Stimulated activated CD8-positive, alpha-beta memory T cell treated with anti-CD3 and anti-CD28 coated beads, Interleukin-12 subunit alpha, Interleukin-12 subunit beta, amount 100 ng/mL, for 1 hour (primary cell): ENCODE measurements at regions not wholly inside any gene's neighbourhood (a gene's known extent, or its start where the extent isn't known, plus 50 kb on each side); places are given as distances from the start of the nearest gene placed in this dataset.
"Not testable (repeated sequence)": the region's sequence is repeated elsewhere in the genome, so short reads cannot be mapped to it uniquely, and the experiment has no call there.

Source experiments
- DNase-seq: peaks from one replicate; pipeline ENCODE4 v3.0.0-alpha.2; 2020; ENCODE audit warnings: low read depth

DNA sequence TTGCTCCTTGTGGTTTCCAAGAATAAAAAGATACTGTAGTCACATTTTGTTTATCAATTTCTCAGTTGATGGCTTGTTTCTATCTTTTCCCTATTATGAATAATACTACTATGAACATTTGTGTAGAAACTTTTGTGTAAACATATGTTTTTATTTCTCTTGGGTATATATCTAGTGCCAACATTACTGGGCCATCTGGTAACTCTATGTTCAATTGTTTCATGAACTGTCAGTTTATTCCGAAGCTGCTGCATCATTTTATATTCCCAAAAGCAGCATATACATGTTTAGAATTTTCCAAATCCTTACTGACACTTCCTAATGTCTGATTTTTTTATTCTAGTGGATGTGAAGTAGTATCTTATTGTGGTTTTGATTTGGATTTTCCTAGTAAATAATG, 737.6 kb upstream of the TMEFF2 start:
- DNase-seq: no peak

DNA sequence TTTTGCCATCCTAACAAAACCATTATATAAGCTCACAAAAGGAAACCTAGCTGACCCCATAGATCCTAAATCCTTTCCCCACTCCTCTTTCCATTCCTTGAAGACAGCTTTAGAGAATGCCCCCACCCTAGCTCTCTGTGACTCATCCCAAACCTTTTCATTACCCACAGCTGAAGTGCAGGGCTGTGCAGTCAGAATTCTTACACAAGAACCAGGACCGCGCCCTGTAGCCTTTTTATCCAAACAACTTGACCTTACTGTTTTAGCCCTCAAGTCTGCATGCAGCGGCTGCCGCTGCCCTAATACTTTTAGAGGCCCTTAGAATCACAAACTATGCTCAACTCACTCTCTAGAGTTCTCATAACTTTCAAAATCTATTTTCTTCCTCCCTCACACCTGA, 726.9 kb upstream of the TMEFF2 start:
- not testable (repeated sequence) for DNase-seq

DNA sequence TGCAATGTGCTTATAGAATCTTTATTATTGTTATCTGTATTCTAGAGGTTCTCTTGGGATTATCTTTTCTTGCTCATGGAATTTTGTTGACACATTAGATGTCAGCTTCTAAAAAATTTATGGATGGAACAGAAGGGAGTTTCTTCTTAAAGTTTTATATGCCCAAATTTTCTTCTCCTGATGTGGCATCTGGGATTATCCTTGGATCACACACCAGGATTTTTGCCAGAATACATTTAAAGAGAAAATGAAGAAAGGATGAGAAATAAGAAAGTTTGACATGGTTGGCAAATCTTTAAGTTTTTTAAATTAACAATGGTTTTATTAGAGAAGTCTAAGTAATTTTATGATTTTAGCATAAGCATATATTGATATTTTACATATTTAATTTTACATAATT, 706.7 kb upstream of the TMEFF2 start:
- no peak for DNase-seq

DNA sequence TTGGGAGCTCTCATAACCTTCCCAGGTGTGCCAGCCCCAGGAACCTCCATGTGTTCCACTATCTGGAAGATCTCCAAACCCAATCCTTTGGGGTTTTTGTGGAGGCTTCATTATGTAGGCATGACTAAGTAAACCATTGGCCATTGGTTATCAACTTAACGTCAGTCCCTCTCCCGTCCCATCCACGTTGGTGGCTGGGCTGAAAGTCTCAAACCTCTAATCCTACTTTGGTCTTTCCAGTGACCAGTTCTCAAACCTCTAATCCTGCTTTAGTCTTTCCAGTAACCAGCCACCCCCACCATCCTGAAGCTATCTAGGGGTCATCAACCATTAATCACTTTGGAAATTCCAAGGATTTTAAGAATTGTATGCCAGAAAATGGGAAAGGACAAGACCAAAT, 704.7 kb upstream of the TMEFF2 start:
- DNase-seq: no peak

DNA sequence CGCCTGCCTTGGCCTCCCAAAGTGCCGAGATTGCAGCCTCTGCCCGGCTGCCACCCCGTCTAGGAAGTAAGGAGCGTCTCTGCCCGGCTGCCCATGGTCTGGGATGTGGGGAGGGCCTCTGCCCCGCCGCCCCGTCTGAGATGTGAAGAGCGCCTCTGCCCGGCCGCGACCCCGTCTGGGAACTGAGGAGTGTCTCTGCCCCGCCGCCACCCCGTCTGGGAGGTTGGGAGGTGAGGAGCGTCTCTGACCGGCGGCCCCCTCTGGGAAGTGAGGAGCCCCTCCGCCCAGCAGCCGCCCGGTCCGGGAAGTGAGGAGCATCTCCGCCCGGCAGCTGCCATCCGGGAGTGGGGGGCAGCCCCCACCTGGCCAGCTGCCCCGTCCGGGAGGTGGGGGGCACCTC, 699.2 kb upstream of the TMEFF2 start:
- DNase-seq: not testable (repeated sequence)

DNA sequence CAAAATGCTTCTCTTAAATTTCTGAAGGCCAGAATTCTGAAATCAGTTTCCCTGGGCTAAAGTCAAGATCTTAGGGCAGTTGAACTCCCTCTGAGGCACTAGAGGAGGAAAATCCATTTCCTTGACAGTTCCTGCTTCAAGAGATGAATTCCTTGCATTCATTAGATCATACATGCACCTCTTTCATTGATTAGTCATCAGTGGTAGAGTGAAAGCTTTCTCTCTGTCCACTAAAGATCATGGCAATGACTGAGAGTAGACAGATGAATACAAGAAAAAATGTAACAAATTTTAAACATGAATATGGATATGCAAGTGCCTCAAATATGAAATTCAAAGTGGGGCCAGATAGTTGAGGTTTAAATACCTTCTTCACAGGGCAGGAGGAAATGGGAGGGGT, 693.4 kb upstream of the TMEFF2 start:
- DNase-seq: no peak

DNA sequence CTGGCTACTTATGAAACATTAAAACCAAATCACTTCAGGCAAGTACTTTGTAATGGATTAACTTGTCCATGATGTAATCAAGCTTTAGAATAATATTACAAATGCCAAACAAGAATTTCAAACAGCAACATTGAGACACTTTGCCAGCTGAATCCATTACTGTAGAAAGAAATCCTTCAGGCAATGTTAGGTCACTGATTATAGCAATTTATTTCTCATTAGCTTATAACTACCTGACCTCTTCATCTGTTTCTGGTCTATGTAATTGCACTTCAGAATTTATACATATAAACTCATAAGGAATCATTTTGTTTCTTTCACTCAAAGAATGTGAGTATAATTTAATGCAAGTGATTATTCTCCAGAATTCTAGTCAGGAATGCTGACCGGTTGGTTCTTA, 692.6 kb upstream of the TMEFF2 start:
- no peak for DNase-seq

DNA sequence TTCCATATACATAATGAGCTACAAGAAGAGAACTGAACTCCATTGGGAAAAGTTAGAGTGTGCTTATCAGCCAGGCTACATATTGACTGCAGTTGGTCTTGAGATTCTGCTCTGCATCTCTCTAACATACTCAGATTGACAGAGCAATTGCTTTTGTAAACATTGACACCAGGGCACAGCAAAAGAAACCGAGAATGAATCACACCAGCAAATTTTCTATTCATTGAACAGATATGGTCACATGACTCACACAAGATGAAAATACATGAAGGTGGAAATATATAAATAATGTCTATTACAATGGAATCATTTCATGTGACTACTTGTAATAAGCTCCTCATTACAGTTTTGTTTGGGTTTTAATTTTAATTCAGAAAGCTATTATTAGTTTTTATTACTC, 691.9 kb upstream of the TMEFF2 start:
- no peak for DNase-seq

DNA sequence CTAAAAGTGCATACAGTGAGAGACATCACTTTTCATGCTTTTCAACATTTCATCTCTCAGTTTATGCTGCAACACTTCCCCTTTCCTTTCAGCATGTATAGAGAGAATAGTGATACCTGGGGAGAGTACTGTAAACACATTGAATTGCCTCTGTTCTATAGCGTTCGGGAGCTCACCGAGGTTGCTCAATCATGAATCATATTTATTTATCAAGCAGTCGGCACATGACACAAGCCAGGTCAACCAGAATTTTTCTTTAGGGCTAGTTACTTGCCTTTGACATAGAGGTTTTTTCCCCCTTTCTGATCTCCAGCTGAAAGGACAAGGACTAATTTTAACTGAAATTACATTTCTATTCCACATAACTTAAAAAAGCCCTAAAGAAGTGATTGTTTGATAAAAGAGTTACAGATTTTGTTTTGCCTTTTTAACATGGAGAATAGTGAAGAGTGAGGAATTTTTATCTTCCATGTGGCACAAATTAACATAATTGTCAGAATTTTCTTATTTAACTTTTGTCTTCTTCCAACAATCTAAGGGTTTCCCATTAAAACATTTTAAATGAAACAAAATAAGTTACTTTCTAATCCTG, 690.9 kb upstream of the TMEFF2 start:
- no peak for DNase-seq

DNA sequence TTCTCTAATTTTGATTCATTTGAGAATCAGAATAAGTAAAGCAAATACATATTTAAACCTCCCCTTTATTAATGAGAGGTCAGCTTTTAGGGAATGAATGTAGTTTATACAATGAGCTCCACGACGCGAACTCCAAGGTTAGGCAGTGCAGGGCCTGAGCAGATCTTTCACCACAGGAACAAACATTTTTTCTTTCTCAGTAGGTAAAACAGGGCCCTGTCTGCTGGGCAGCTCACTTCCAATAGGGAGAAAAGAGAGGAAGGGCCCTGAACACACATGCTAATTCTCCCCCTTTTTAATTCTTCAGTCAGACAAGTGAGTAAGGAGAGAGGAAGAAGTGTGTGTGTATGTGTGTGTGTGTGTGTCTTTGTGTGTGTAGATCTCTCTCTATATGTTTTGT, 682.4 kb upstream of the TMEFF2 start:
- no peak for DNase-seq

DNA sequence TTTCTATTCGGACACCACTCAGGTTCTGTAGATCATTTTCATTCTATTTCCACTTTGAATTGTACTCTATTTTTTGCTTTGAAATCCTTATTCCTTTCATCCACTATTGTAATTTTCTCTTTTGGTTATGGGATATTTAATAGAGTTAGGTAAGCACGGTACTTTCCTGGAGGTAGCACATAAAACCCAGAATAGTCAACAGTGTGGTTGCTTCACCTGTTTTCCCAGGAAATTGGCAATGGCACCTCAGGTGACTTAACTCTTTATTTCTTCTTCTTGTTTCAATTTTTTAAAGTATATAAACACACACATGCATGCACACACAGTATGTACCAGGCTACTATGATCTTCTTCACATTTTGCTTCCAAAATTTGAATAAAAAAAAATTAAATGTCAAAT, 682.0 kb upstream of the TMEFF2 start:
- DNase-seq: no peak

DNA sequence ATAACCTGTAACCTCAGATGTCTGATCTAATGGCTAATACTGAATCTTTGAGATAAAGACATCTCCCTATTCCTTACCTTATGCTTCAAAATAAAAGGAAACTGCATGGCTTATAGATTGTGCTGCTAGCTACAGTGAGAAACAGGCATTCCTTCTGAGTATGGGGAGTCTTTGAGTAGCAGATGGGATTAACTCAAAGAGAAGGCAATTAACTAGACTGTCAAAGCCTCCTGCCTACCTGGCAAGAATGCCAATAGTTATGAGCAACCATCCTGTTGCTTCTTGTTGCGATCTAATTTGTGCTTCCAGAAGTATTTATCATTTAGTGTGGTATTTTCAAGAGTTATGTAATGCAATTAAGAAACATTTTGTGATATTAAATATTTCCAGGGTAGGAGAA, 660.0 kb upstream of the TMEFF2 start:
- DNase-seq: no peak

DNA sequence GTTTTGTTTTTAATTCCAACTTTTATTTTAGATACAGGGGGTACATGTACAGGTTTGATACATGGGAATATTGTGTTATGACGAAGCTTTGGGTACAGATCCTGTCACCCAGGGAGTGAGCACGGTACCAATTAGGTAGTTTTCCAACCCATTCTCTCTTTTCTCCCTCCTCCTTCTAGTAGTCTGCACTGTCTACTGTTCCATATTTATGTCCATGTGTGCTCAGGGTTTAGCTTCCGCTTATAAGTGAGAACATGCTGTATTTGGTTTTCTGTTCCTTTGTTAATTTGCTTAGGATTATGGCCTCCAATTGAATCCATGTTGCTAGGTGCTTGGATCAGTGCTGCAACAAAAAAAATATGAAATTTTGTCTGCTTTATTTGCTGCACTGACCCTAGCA, 659.3 kb upstream of the TMEFF2 start:
- no peak for DNase-seq

DNA sequence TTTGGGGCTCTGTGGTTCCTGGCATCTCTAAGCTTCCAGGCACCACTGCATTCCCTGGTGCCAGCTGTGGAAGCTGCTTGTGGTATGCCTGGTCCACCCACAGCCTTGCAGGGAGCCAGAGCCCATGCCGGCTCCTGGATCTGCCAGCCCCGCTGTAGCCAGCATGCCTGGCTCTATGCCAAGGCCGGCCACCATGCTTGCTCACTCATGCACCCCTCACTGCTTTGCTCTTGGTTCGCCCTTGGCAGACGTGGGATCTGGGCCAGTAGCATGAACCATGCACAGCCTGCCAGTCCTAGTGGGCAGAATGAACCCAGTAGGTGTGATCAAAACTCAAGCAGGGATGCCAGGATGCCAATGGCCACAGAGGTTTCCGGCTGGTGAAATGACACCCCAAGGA, 634.2 kb upstream of the TMEFF2 start:
- no peak for DNase-seq

DNA sequence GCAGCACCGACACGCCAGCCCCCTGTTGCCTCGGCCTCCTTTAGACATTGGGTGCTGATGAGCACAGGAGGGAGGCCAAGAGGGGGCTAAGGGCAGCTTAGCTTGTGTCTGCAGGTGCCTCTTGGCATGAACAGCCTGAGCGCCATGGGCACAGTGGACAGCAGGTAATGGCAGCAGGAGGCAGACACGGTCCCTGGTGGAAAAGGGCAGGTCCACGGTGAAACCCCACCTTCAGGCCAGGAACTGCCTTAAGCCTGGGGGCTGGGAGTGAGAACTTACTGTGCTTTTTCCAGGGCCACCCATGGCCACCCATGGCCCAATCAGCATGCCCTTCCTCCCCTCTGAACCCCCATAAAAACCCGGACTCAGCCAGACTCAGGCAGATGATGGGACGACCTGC, 633.4 kb upstream of the TMEFF2 start:
- DNase-seq: no peak

DNA sequence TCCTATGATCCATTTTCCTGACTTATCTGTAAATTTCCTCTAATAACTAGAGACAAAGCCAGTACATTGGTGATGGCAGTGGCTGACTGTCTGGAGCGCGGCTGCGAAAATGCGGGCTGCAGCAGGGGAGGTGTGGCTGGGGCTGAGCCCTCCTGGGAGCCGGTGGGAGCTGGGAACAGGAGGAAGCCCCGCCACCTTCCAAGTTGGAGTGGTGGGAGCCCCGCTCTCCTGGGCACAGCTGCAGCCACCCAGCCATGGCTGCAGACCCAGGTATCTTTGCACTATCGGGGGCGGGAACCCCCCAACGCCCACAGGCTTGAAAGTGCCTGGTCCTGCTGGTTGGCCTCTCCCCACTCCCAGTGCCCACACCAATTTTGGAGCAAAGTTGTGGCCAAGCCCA, 633.0 kb upstream of the TMEFF2 start:
- DNase-seq: no peak

DNA sequence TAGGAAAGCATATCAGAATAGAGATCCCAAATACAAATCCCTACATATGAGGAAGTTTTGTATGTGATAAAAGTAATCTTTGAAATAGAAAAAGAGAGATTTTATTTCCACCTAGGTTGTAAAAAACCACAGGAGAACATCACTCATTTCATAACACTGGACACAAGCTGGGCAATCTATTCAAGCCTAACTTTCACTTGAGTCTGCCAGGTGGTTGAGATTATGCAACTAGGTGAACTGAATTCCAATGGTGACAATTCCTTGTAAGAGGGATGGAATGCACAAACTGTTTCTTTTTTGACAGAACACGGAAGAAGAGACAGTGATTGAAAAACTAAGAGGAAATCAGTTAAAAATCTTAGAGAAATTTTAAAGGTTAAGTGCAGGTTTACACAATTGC, 619.6 kb upstream of the TMEFF2 start:
- DNase-seq: no peak

DNA sequence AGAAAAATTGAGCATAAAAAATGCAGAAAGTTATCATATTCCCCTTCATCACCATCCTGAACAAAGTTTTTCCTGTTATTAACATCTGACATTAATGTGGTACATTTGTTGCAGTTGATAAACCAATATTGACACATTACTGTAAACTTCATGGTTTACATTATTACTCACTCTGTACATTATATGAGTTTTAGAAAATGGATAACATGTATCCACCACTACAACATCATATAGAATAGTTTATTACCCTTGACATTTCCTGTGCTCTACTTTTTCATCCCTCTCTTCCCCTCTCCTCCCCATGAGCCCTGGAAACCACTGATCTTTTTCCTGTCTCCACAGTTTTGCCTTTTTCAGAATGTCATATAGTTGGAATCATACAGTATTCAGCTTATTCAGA, 618.6 kb upstream of the TMEFF2 start:
- DNase-seq: no peak

DNA sequence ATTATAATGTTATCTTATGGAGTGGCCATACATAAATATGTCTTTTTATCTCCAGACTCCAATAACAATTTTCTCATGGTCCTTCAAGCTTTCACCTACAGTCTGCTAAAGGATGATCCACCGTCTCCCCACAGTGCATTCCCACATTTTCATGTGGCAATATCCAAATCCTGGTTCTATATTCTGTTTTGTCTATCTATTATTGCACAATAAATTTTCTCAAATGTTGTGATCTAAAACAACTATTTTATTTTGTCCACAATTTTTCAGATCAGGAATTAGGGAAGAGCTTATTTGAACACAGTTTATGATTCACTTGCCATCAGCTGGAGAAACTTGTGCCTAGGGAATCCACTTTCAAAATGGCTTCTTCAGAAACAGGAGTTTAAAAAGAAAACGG, 614.4 kb upstream of the TMEFF2 start:
- no peak for DNase-seq

DNA sequence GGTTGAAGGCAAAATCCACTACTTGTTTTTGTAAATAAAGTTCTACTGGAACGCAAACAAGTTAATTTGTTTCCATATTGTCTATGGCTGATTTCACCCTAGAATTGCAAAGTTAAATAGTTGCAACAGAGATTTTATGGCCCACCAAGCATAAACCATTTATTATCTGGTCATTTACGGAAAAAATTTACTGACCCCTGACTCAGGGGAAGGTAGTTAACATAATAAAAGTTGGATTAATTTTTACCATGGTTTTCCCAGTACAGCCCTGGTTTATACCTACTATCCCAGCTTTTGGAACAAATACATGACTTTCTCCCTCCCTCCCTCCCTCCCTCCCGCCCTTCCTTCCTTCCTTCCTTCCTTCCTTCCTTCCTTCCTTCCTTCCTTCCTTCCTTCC, 588.9 kb upstream of the TMEFF2 start:
- no peak for DNase-seq

DNA sequence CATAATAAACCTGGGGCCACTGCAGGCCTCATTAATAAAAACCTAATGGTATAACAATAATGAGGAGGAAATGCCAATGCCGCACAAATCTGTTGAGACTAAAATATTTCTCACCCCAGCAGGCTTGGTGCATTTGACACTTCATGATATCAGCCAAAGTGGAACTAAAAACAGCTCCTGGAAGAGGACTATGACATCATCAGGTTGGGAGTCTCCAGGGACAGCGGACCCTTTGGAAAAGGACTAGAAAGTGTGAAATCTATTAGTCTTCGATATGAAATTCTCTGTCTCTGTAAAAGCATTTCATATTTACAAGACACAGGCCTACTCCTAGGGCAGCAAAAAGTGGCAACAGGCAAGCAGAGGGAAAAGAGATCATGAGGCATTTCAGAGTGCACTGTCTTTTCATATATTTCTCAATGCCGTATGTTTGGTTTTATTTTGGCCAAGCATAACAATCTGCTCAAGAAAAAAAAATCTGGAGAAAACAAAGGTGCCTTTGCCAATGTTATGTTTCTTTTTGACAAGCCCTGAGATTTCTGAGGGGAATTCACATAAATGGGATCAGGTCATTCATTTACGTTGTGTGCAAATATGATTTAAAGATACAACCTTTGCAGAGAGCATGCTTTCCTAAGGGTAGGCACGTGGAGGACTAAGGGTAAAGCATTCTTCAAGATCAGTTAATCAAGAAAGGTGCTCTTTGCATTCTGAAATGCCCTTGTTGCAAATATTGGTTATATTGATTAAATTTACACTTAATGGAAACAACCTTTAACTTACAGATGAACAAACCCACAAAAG, 580.9 kb upstream of the TMEFF2 start:
- no peak for DNase-seq

DNA sequence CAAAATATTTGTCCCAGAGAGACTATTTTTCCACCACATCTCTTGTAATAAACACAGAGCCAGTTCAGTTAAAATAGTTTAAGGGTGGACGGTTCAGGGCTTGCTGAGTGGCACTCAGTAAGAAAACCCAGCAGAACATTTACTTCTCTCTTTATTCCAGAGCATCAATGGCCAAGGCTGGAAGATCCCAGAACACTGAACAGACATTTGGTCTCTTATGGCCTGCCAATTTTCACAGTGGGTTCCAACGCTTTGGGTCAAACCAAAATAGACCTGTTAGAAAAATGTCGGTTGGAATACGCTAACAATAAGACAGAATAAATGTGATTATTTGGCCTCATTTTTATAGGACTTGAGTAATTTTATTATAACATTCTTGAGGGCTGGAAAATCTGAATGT, 580.3 kb upstream of the TMEFF2 start:
- no peak for DNase-seq

DNA sequence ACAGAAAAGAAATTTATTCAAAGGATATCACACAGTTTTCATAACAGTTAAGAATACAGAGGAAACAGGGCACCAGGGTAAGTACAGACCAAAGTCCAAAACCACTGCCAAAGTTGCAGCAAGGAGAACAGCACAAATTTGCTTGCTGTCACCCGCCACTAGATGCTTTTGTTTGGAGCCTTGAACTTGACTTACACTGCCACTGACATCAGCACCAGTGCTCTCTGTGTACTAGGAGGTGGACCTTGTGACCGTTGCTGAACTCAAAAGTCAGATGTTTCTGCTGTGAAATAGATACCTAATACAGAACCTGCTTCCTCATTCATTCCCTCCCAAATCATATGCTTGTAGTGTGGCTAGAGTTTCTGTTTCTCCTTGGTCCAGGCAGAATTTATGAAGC, 578.3 kb upstream of the TMEFF2 start:
- DNase-seq: no peak

DNA sequence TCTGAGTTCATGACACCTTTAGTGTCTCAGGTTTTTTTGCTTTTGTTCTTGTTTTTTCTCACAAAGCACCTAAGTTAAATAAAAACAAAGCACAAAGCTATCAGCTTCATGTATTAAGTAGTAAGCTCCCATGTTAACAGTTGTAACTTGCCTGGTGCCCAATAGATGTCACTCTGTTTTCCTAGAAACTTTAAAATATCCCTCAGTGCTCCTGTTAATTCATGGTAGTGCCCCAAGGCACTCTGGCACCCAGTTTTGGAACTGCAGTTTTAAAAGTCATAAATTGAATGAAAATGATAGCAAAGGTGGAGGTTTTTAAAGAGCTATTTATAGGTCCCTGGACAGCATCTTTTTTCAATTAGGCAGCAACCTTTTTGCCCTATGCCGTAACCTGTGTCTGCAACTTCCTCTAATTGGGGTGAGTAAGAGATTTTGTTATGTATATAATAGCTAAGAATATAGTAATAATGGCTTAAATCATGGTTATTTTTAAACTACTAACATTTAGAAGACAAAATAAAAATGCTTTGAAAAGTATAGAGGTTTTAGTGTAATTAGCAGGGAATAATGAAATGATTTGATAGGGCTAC, 555.0 kb upstream of the TMEFF2 start:
- no peak for DNase-seq
